Glutamatergic neuron (in vitro differentiated cells): ENCODE measurements at regions not wholly inside any gene's neighbourhood (a gene's known extent, or its start where the extent isn't known, plus 50 kb on each side); places are given as distances from the start of the nearest gene placed in this dataset.

Experiments
- DNase-seq: peaks from one replicate; pipeline ENCODE4 v3.0.0; 2022
- H3K27ac Mint-ChIP-seq: one replicate; pipeline ENCODE4 v1.8.0; 2020; ENCODE audit warnings: mild to moderate bottlenecking, mixed read lengths, inconsistent platforms; ENCODE audit not compliant: unreplicated experiment
- H3K27me3 Mint-ChIP-seq: one replicate; pipeline ENCODE4 v1.8.0; 2020; ENCODE audit warnings: mild to moderate bottlenecking, moderate library complexity, mixed read lengths, inconsistent platforms; ENCODE audit not compliant: unreplicated experiment
- H3K36me3 Mint-ChIP-seq: one replicate; pipeline ENCODE4 v1.8.0; 2020; ENCODE audit warnings: mild to moderate bottlenecking, mixed read lengths, inconsistent platforms; ENCODE audit not compliant: unreplicated experiment
- H3K4me1 Mint-ChIP-seq: one replicate; pipeline ENCODE4 v1.8.0; 2020; ENCODE audit warnings: mild to moderate bottlenecking, low read depth, mixed read lengths, inconsistent platforms; ENCODE audit not compliant: unreplicated experiment
- H3K4me3 Mint-ChIP-seq: one replicate; pipeline ENCODE4 v1.8.0; 2020; ENCODE audit warnings: mild to moderate bottlenecking, mixed read lengths, inconsistent platforms; ENCODE audit not compliant: unreplicated experiment
- H3K9me3 Mint-ChIP-seq: one replicate; pipeline ENCODE4 v1.8.0; 2020; ENCODE audit warnings: mild to moderate bottlenecking, moderate library complexity, mixed read lengths, inconsistent platforms; ENCODE audit not compliant: unreplicated experiment
- CTCF ChIP-seq: fragments of 200-600 bp; sonication (generic); IDR thresholded peaks from one replicate; pipeline ENCODE4 v1.5.0; 2021; ENCODE audit not compliant: partially characterized antibody, unreplicated experiment

- H3K36me3 Mint-ChIP-seq = peaks cover 6% of the 10 kb centered on the region
- DNase-seq = peak; percentile 22
- H3K27ac Mint-ChIP-seq = no peak overlapping the region
- H3K27me3 Mint-ChIP-seq = no peaks in the 10 kb centered on the region
- H3K4me3 Mint-ChIP-seq = no peak overlapping the region
- no peak for TF ChIP-seq CTCF
- peaks cover 3% of the 10 kb centered on the region for H3K9me3 Mint-ChIP-seq
- H3K4me1 Mint-ChIP-seq = no peaks in the 10 kb centered on the region
These were observed 426.6 kb upstream of the CDH11 start for GRCh38 chr16:65548470-65548869.

- H3K27ac Mint-ChIP-seq = no peak overlapping the region
- peaks cover 2% of the 10 kb centered on the region for H3K36me3 Mint-ChIP-seq
- H3K4me3 Mint-ChIP-seq = no peak overlapping the region
- H3K9me3 Mint-ChIP-seq = peaks cover 2% of the 10 kb centered on the region
- TF ChIP-seq CTCF = no peak
- no peaks in the 10 kb centered on the region for H3K4me1 Mint-ChIP-seq
- DNase-seq = no peak
- H3K27me3 Mint-ChIP-seq = no peaks in the 10 kb centered on the region
These were observed 426.0 kb upstream of the CDH11 start for GRCh38 chr16:65547772-65548446.

GRCh38 chr16:65546353-65546791 is 424.5 kb upstream of the CDH11 start:
- H3K4me1 Mint-ChIP-seq = no peaks in the 10 kb centered on the region
- no peak overlapping the region for H3K27ac Mint-ChIP-seq
- peaks cover 2% of the 10 kb centered on the region for H3K9me3 Mint-ChIP-seq
- no peak for TF ChIP-seq CTCF
- H3K36me3 Mint-ChIP-seq = no peaks in the 10 kb centered on the region
- no peak overlapping the region for H3K4me3 Mint-ChIP-seq
- H3K27me3 Mint-ChIP-seq = no peaks in the 10 kb centered on the region
- DNase-seq = no peak

GRCh38 chr16:65545413-65545956 is 423.6 kb upstream of the CDH11 start:
- Mint-ChIP-seq H3K36me3 (no peaks in the 10 kb centered on the region), H3K4me1 (no peaks in the 10 kb centered on the region), H3K27ac (no peak overlapping the region), H3K9me3 (no peaks in the 10 kb centered on the region), H3K4me3 (no peak overlapping the region), H3K27me3 (no peaks in the 10 kb centered on the region)
- DNase-seq = no peak
- TF ChIP-seq CTCF = no peak
